Non-pigmented ciliary epithelial cell (primary cell): ENCODE measurements at regions not wholly inside any gene's neighbourhood (a gene's known extent, or its start where the extent isn't known, plus 50 kb on each side); places are given as distances from the start of the nearest gene placed in this dataset.
A peak's percentile ranks its signal among the peaks of the same experiment; 100 is the strongest.

Experiments
- DNase-seq: peaks from one replicate; pipeline ENCODE4 v3.0.0-alpha.2; 2010; ENCODE audit warnings: low read depth

- DNase-seq = no peak
Observed at GRCh38 chr6:74765486-74765885, 440.4 kb downstream of the COL12A1 start.

DNA sequence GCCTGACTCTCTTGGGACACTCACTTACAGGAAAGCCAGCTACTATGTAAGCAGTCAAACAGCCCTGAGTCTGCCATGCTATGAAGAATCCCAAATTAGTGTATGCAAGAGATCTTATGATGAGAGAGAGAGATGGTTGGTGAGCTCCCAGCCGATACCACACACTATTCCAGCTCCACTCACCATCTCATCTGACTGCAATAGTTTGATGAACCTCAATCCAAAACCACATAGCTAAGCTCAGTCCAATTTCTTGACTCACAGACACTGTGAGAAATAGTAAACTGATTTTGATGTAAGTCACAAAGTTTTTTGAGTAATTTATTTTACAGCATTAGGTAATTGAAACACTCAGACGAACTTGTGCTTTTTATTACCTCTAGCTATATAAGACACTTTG, 441.4 kb downstream of the COL12A1 start:
- no peak for DNase-seq

DNA sequence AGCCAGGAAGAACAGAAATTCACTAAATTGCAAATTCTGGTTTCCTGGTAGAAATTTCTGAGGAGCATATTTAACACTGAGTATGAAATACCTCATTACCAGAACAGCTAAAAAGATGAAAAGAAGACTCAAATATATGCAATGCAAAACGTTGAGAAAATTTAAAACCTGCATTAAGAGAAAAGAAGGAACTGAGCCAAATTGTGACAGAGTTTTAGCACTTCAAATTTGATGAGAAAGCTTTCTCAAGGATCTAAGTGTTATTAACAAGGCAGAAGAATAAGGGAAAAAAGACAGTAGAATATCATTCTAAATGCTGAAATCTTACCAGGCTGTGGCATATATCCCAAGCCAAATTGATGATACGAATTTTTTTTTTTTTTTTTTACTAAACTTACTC, 443.0 kb downstream of the COL12A1 start:
- no peak for DNase-seq

DNA sequence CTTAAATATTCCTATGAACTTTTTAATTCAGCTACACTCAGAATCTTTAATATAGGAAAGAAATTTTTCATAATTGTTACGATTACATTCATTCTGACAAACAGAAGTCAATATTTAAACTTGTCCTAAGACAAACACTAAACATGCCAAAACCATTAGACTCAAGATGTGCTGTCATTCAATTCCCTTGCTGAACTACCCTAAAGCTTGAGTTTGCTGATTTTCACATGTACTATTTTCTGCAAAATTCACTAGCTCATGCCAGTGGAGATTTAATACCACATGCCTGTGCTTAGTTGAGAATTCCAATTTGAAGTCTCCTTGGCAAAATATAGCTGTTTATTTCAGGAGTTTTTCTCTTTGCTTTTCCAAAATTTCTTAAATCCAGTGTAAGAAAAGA, 448.0 kb downstream of the COL12A1 start:
- no peak for DNase-seq

GRCh38 chr6:74756923-74757322, 448.9 kb downstream of the COL12A1 start:
- DNase-seq = no peak

DNA sequence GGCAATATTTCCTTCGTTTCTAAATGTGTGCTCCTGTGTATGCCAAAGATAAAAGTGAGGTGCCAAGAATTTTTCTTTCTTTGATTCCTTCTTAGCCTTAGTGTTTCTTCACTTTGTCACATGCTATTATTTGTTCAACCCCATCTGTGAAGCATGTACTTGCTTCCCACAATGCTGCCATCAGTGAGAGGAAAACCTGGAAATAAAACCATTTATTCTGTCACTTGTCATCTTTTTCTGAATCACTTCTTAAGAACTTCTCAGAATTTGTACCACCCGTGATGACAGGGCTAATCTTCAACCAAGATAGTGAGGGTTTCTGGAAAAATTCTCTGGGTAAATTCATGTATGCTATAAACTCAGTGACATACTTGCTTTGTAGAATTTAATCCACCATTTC, 450.1 kb downstream of the COL12A1 start:
- no peak for DNase-seq

GRCh38 chr6:74755196-74755595, 450.7 kb downstream of the COL12A1 start:
- DNase-seq = no peak

DNA sequence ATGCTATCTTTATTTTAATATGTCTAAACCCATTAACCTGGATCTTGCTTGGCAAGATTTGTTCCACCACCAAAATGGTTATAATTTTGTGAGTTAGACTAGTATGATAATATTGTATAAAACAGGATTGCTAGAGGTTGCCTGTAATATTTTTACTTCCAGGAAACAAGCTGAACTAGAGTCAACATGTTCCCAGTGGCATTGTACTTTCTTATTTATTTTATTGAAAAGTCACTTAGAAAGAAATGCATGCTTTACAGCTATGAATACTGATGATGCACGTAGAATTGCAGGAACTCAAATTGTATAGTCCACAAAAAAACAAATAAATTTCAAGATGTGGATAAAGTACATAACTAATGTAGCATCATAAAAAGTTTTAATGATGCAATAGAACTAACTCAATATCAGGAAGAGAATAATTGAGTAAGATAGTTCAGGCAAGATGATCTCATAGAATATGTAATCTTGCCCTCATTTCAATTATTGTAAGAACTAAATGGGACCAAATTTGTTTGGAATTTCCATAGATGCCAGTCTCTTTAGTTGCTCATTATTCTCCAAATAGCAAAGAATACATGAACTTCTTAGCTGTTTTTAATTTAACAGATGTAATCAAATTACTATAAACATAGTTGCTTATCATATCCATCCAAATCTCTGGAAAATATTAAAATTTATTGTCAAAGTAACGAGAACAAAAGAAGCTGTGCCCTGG, 451.8 kb downstream of the COL12A1 start:
- no peak for DNase-seq

- DNase-seq = no peak
Observed at GRCh38 chr6:74752303-74752702, 453.6 kb downstream of the COL12A1 start.

DNA sequence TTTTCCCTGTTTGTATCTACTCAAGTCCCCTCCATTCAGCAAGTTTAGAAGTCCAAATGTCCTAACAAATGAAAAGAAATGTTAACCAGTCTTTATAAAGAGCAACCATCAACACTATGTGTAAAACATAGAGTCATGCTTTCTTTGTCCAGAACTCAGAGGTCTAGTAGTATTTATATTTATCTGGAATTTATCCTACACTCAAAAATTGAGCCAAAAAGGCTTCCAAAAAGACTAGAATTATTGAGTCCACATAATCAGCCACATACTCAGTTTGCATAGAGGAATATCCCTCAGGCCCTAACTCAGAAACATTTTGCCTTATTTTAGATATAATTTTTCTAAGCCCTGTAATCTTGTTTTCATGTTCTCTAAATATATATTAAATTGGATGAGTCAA, 455.0 kb downstream of the COL12A1 start:
- no peak for DNase-seq

DNA sequence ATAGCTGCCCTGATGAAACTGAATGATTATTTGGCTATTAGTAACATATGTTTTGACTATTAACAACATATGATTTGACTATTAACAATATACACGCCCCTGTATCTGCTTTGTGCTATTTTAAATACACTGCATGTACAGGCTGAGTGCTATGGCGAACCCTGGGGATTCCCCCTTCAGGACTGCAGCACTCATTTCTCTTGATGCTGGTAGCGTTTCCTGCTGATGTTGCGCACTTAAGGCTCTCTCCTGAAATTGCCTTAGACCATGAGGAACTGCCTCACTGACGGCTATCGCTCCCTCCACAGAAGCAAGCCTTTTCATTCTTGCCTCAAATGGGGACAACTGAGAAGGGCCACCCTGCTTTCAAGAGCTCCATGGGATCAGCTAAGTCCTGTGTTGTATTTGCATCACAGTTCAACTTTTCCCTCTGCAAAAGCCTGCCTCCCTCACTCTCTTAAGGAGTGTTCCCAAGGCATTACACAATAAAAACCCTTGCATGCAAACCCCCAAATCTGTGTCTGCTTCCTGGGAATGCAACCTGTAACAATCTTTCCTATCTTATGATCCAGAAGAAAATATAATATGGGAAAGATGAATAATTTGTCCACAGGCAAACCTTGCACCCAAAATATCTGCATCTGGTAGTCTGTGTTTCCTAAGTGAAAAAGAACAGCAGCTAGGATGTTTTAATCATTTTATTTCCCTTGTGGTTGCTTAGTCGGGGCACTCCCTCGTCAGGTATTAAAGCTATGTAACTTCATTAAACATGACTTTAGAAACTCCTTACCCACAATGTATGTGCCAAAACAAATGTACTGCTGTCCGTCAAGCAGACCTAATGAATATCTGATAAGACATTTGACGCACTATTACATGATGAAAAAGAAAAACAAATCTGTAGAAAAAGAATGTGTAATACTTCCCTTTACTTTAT, 456.4 kb downstream of the COL12A1 start:
- no peak for DNase-seq

DNA sequence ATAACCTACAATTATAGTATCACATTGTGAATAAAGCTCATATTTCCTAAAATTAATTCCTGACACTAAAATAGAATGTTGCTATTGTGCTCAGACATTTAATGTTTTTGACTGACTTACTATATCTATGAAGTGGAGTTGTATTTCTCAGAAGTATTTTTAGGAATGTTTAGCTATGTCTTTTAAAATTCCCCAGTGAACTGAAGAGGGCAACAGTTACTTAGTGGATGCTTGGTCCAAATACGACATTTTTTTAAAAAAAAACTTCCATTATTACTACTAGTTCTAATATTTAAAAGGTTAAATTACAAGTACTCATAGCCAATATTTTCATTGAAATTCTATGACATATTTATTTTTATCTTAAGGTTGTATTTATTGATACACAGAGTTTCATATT, 460.2 kb downstream of the COL12A1 start:
- DNase-seq = no peak

DNA sequence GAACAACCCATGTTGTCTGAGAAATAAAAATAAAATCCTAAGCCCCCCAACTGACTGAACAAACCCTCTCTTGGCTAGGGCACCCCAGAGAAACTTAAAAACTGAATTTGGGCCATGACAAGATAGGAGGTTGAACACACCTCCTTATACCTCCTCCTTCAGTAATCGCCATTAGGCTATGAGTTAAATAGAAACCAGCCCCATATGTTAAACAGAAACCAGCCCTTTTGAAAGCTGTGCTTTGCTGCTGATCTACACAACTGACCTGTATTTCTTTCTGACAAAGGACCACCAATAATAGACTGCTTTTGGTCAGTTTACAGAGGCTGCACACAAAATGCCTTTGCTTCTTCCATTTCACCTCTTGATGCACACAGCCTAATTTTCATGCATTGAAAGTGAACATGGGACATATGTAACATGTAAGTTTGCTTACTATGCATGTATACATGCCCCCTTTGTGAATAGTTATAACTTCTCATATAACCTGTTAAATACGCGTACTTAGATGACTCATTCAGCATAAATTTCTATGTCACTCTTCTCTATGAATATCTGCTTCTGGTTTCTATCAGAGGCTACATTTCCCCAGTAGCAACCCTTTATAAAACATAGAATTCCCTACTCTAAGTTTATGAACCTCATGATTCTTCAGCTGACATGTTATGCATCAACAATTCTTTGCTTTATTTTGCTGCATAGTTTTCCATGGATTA, 462.9 kb downstream of the COL12A1 start:
- no peak for DNase-seq

DNA sequence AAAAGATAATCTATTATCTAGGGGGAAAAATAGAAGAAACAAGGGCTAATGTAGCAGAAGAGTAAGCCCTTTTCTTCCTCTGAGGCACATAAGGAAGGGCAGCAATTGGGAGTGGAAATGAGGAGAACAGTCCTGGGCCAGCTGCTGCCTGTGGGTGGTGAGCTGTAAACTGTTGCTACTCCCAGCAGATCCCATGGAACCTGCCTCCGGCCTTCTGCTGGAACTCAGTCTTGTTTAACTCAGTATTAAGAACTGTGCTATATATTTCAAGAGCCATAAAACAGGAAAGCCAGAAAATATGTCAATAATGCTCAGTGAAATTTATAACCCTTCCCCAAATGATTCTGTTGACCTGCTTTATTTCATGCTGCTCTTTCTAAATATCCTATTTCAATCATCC, 464.2 kb downstream of the COL12A1 start:
- no peak for DNase-seq

DNA sequence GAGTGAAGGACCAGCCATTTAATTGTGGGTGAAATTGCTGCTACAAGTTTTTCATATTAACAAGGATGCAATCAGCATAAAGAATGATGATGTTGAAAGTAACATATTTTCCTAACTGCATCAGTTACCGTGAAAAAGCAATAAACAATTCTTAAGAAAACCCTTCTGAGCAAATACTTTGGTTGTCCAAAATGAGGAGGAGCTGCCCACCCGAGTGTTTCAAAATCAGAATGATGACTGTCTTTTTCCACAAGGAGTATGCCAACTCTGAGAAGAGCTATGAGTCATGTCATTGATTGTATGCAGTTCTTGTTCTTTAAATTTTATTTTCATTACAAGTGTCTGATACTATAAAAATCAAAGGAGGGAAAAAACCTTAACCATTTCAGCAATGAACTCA, 470.5 kb downstream of the COL12A1 start:
- DNase-seq = peak; percentile 74

DNA sequence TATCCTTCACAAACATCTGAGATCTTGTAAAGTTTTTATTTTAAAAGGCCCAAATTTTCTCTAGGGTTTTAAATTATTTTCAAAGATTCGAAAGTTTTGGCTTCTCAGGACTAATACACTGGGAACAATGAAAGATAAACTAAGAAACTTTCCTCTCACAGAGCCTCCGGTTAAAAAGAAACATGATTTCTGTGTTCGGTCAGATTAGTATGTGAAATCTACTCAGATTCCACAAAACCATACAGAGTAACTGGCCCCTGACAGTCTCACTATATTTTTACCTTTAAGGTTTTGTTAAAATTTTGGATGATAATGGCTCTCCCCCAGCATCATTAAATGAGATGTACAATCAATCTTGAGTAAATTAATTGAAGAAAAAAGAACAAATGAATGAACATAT, 471.0 kb downstream of the COL12A1 start:
- DNase-seq = no peak

DNA sequence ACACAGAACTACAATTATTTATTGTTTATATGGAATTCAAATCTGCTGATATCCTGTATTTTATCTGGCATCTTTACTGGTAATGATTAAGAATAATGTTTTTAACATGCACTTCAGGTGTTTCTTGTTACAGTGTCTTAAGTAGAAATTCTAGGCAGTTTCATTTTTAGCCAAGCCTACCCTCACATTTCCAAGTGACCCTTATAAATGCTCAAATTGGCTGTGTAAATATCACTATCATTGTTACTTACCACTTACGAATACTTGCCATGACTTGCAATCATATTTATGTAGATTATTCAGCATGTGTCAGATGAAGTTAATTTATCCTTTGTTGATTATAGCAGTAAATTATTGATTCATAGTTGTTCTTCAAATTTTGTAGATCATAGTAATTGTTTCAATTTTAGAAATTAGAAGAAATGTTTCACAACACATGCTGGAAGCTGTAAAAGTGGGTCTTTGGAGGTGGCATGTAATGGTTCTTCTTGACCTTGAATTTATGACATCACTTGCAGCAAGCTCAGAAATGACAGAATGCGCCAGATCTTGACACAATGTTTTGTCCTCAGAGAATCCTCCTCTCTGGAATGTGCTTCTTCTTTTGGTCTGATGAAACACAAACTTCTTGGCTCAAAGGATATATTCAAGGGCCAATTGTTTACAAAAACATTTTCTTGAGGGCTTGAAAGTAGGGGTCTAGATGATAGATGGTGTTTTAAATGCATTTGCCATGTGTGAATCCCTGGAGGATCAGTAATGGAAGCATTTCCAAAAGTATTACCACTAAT, 471.8 kb downstream of the COL12A1 start:
- DNase-seq = no peak

DNA sequence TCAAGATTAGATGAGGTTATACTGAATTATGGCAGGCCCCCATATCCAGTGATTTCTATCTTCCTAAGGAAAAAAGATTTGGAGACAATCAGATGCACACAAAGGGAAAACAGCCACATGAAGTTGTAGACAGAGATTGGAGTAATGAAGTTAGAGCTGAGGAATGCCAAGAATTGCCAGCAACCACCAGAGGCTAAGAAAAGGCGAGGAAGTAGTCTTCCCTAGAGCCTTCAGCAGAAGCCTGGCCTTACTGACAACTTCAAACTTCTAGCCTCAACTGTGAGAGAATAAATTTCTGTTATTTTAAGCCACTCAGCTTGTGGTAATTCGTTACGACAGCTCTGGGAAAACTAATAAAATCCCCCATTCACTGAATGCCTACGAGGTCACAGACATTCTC, 473.9 kb downstream of the COL12A1 start:
- DNase-seq = peak; percentile 91

- peak; percentile 85 for DNase-seq
Observed at GRCh38 chr6:74731204-74731603, 474.6 kb downstream of the COL12A1 start.

GRCh38 chr6:74720923-74721322, 484.9 kb downstream of the COL12A1 start:
- no peak for DNase-seq

DNA sequence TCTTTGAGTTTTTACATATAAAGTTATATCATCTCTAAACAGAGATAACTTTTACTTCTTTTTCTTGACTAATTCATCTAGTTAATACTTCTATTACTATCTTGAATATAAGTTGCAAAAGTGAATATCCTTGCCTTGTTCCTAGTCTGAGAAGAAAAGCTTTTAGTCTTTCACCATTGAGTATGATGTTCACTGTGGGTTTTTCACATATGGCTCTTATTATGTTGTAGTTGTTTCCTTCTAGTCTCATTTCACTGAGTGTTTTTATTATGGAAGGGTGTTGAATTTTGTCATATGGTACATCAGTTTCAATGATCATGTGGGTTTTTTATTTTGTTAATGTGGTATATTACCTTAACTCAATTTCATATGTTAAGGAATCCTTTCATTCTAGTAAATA, 488.3 kb downstream of the COL12A1 start:
- DNase-seq = no peak
